HS-27A (cell line): ENCODE measurements at regions not wholly inside any gene's neighbourhood (a gene's known extent, or its start where the extent isn't known, plus 50 kb on each side); places are given as distances from the start of the nearest gene placed in this dataset.

ENCODE experiments used
- DNase-seq: peaks from one replicate; pipeline ENCODE4 v3.0.0-alpha.2; 2012; ENCODE audit warnings: low read depth, missing footprints

DNA sequence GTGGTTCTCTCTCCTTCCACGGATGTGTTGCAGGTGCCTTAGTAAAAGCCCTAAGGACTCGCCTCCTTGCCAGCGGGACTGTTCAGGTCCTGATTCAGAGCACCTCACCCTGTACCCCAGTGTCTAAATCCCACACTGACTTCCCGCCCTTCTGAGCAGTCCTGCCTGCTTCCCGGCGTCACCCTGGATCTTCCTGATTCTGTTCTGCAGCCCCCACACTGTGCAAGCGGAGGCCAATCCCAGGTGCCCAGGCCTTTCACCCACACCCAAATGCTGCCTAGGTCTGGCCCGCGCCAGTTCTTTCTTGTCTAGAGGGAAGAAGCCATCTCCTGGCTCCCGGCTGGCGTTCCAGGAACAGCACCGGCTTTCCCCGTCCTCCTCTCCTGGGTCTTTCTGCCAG is 95.9 kb upstream of the GALNT2 start:
- DNase-seq: no peak

- DNase-seq: no peak
These were observed 94.3 kb upstream of the GALNT2 start for GRCh38 chr1:229972600-229973296.

DNA sequence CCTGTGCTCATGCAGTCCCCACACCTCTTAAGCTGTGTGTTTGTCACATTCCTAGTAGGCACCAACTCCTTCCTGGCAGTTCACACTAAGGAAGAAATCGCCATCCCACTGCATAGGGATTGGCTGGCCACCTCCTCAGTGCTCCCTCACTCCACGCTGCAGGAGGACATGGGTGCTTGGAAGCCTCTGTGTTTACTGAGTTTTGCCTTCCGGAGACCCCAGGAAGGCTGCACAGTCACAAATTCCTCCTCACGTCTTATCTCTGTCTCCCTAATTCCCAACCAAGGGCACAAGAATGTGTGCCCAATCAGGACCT is 93.8 kb upstream of the GALNT2 start:
- DNase-seq: no peak

DNA sequence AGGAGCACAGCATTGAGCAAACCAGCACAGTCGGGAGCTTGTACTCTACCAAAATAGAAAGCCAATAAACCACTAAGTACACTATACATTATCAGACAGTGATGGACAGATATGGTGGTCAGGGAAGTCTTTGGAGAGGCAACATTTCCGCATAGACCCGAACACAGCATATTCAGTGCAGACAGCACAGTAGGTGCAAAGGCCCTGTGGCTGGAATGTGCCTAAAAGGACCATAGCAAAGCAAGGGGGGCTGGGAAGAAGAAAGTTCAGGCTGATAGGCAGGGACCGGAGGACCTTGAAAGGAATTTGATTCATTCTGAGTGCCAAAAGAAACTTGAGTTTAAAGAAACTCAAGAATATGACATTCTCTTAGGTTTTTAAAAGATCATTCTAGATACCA is 92.0 kb upstream of the GALNT2 start:
- DNase-seq: no peak

GRCh38 chr1:229980009-229980408 is 87.0 kb upstream of the GALNT2 start:
- no peak for DNase-seq

DNA sequence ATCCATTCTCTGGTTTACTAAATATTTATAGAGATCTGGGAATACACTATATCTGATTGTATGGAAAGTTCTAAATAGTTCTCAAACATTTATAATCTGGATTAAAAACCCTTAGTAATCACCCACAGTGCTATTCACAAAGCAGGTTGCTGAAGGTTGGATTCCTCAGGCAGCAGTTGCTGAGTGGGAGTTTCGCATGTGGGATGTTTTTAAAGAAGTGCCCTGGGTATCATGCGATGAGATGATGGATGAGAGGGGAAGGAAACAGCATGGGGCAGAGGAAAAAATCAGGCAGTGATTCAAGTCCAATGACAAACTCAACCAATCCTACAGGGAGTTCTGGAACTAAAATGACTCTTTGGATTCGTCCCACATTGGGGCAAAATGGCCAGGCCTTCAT is 85.3 kb upstream of the GALNT2 start:
- no peak for DNase-seq

GRCh38 chr1:229984310-229984991 is 82.6 kb upstream of the GALNT2 start:
- DNase-seq: no peak

DNA sequence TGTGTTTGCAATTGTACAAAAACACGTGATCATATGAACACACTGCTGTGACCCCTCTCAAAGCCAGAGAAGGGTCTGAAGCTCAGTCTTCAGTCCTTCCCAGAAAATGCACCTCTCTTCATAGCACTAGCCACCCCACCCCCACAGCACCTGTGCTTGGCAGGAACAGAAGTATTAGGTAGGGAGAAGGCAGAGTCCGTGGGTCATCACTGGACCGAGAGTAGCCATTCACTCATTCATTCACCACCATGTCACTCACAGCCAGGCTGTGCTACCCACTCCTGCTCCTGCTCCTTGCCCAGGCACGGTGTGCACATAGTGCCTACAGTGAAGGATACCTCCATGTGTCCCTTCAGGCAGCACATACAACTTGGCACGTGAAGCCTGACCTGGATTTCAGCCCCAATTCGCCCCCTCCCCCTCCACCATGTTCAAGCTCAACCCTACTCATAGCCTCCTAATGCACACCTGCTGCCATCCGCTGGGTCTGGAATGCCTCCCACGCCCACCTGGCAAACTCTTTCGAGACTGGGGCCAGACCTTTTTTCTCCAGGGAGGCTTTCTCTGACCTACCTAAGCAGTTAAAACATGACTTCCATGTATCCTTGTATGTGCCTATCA is 81.9 kb upstream of the GALNT2 start:
- no peak for DNase-seq

DNA sequence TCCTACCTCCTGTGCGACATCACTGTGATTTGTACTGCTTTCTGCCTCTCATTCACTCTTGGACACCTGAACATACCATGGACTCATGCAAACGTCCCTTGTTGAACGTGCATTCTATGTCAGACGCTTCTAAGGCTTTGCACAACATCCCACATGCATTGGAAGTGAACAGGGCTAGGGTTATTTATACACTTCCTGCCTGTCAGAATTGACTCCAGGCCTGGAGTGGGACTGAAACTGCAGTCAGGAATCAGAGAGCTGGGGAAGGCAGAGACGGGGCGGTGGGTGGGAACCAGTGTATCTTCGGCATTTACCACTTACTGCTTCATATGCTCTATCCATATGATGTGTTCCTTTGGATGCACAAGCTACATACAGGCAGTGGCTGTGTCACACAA is 81.4 kb upstream of the GALNT2 start:
- DNase-seq: no peak

DNA sequence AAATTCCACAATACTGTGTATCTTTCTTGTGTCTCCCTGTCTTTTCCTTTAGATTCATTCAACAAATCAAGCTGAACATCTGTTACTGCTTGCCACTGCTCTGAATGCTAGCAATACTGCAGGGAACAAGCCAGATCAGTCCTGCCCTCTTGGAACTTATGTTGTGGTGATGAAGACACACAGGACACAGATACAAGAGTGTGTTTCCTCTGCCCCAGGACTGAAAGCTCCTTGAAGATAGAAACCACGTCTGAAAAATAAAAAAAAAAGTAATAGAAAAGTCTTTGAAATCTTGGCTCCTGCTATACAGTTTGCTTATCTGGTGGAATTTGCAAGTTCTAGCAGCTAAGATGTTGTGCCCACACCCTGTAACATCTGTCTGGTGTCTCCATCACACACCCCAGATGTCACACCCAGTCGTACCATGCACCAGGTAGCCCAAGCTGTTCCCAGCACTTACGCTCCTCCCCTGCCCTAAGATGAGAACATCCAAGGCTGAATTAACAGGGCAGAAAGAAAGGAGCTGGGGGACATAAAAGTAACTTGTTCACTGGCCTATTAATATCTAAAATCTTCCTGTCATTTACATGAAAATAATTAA is 80.2 kb upstream of the GALNT2 start:
- no peak for DNase-seq

GRCh38 chr1:229987953-229988352 is 79.1 kb upstream of the GALNT2 start:
- no peak for DNase-seq

DNA sequence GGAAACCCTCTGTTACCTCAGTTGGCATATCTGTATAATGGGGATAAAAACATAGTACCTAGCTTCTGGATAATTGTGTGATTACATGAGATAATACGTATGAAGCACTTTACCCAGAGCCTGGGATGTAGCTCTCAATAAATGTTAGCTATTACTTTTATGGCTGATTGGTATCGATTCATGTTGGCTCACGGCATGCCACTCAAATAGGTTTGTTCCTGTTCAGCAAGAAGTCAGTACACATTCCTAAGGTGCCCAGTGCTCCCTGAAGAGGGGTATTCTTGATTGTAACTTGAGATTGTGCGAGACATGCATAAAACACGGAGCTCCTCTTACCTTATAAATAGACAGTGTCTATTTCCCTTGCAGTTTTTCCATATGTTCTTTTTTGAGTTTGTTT is 78.5 kb upstream of the GALNT2 start:
- DNase-seq: no peak

DNA sequence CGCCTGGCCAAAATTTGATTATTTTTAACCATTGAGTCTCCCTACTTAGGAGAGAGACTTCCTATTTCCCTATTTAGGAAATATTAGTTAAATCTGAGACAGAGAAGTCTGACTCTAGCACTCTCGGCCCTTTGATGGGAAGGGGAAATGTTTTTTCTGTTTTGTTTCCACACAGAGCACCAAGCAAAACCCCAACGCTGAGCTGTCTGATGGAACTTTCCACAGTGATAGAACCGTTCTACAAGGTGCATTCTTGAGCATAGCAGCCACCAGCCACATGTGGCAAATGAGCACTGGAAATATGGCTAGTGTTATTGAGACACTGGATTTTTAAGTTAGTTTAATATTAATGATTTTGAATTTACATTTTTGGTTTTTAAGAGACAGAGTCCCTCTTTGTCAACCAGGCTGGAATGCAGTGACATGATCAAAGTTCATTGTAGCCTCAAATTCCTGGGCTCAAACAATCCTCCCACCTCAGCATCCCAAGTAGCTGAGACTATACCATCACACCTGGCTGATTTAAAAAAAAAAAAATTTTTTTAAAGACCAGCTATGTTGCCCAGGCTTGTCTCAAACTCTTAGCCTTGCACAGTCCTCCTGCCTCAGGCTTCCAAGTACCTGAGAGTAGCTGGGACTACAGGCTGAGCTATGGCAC is 77.3 kb upstream of the GALNT2 start:
- DNase-seq: no peak

DNA sequence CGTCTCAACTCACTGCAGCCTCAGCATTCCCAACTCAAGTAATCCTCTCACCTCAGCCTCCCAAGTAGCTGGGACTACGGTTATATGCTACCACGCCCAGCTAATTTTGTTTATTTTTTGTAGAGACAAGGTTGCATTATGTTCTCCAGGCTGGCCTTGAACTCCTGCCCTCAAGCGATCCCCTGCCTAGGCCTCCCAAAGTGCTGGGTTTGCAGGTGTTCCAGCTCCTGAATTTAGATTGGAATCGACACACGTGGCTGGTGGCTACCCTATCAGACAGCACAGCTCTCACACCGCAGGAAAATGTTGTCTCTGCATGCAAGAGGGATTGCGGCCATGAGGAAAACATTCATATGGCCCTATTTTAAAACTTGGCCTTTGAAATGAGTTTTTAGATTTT is 76.7 kb upstream of the GALNT2 start:
- DNase-seq: no peak

DNA sequence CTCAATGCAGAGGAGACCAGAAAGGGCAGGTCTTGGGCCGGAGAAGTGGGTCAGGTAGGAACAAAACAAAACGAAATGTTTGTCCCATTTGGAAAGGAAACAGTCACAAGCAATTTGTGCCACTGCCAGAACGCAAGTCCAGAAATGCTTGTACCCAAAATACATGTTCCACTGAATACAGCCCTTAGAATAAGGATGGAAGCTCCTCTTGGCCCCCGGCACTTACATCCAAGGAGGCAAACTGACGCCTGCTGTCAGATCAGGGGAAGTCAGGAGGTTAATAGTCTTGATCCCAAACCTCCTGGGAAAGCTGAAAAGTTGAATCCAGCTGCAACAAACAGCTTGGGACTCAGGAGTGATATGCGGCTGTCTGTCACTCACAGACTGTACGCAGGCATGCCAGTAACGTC is 75.9 kb upstream of the GALNT2 start:
- DNase-seq: no peak

- no peak for DNase-seq
These were observed 75.2 kb upstream of the GALNT2 start for GRCh38 chr1:229991724-229992333.

GRCh38 chr1:229993060-229993459 is 74.0 kb upstream of the GALNT2 start:
- DNase-seq: no peak

DNA sequence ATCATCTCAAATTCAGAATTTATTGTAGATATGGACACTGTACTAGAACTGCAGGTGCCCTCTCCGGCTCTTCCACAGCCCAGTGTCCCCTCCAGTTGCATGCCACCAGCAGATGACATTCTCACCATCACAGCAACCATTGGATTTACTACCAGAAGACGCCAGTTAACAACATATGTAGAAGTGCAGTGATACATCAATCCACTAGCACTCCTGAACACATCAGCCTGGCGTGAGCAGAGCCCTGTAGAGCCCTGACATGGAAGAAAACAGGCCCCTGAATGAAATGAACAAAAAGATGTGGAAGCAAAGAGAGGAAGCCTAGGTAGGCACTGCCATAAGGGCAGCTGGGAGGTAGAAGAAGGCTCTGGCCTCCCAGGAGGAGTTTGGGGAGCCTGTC is 73.1 kb upstream of the GALNT2 start:
- DNase-seq: no peak

GRCh38 chr1:229999004-229999670 is 67.9 kb upstream of the GALNT2 start:
- no peak for DNase-seq

- no peak for DNase-seq
These were observed 66.4 kb upstream of the GALNT2 start for GRCh38 chr1:230000493-230001184.

DNA sequence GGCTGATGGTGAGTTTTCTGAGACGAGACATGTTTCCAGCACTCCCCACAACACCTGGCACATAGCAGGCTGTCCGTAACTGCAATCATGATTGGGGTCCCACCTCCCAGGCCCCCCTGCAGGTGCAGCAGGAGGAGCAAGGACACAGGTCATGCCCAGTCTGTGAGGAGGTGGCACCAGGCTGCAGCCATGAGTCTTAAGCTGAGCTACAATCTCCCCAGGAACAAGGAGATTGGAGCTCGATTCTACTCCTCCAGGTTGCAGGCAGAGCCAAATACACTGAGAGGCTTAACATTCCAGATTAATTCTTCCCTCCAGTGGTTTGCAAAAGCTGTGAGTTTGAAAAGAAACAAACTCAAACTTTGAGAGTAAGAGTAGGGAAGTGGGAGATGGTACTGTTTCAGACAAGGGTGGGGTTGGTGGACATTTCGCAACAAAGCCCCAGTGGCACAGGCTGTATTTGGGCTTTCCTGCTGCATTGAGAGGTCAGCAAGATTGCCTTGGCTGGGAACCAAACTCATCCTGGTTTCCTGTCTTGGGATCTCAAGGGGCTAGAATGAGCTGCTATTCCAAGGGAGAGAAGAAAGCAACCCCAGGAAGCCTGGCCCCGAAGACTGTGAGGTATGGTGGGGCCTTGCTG is 64.8 kb upstream of the GALNT2 start:
- DNase-seq: no peak
